ENCODE measurements at regions not wholly inside any gene's neighbourhood (a gene's known extent, or its start where the extent isn't known, plus 50 kb on each side); places are given as distances from the start of the nearest gene placed in this dataset.

GRCh38 chr12:5257763-5258495 lies 174.0 kb upstream of the NTF3 start:
- ChIA-PET CTCF (no interaction called here), POLR2A (no interaction called here)
- FAIRE-seq: no peak
- DNase-seq (ENCODE audit: low read depth, low spot score): no peak
- no peak overlapping the region for H3K27ac ChIP-seq (ENCODE audit: insufficient read depth, low read depth, low read length)
- no peak overlapping the region for H3K9ac ChIP-seq (replicated peaks; ENCODE audit: extremely low read depth, insufficient read depth, low read length)
- dilution Hi-C loops (cut with MboI; ENCODE audit: extremely low pct_ligation_motif_present, low sequenced_read_pairs): no loop called here
- no peaks in the 10 kb centered on the region for H3K79me2 ChIP-seq (ENCODE audit: control insufficient read depth, insufficient read depth, low read length)
- no peaks in the 10 kb centered on the region for H3K9me3 ChIP-seq (replicated peaks; ENCODE audit: control insufficient read depth, insufficient read depth, low read length)
- intact Hi-C loops (cut with micrococcal nuclease): no loop called here
- no peaks in the 10 kb centered on the region for H3K9me1 ChIP-seq (replicated peaks; ENCODE audit: control insufficient read depth, extremely low read depth, insufficient read depth, low read length)
- TF ChIP-seq EZH2 (IDR thresholded peaks at IDR 0.05; ENCODE audit: borderline replicate concordance, low read depth, low read length, severe bottlenecking) (no peak), POLR2A (IDR thresholded peaks at IDR 0.05; ENCODE audit: low read depth, low read length) (no peak)
- H3K4me1 ChIP-seq (ENCODE audit: control insufficient read depth, extremely low read depth, insufficient read depth, low read length): no peaks in the 10 kb centered on the region
- H4K20me1 ChIP-seq (replicated peaks; ENCODE audit: control insufficient read depth, extremely low read depth, insufficient read depth, low read length): no peaks in the 10 kb centered on the region
- no peak overlapping the region for H2AFZ ChIP-seq (ENCODE audit: low read depth, low read length)
- no peak overlapping the region for H3K4me3 ChIP-seq (replicated peaks in 1 of 3; ENCODE audit: insufficient read depth in 1 of 3, low read depth in 1 of 3, low read length in 3 of 3)
- no peaks in the 10 kb centered on the region for H3K27me3 ChIP-seq (ENCODE audit: control insufficient read depth in 2 of 2, insufficient read depth in 2 of 2, low read length in 2 of 2)
- H3K36me3 ChIP-seq (ENCODE audit: control insufficient read depth in 2 of 2, extremely low read depth in 1 of 2, insufficient read depth in 2 of 2, low read length in 2 of 2): no peaks in the 10 kb centered on the region
- no TSS peak for BruUV-seq (replicated peaks)
- no peak overlapping the region for H3K4me2 ChIP-seq (ENCODE audit: insufficient read depth, low read length)

DNA sequence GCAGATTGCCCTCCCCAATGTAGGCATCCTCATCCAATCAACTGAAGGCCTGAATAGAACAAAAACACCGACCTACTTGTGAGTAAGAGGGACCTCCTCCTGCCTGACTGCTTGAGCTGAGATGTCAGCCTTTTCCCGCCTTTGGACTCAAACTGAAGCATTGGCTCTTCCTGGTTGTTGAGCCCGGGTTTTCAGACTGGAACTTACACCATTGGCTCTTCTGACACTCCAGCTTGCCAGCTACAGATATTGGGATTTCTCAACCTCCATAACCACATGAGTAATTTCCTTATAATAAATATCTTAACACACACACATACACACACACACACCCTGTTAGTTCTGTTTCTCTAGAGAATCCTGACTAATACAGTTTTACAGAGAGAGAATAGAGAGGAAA lies 173.4 kb upstream of the NTF3 start:
- H3K4me2 ChIP-seq (ENCODE audit: insufficient read depth, low read length): no peak overlapping the region
- DNase-seq (ENCODE audit: low read depth, low spot score) (no peak), FAIRE-seq (no peak)
- H2AFZ ChIP-seq (ENCODE audit: low read depth, low read length): no peak overlapping the region
- intact Hi-C loops (cut with micrococcal nuclease) (no loop called here), dilution Hi-C loops (cut with MboI; ENCODE audit: extremely low pct_ligation_motif_present, low sequenced_read_pairs) (no loop called here)
- no peaks in the 10 kb centered on the region for H3K9me3 ChIP-seq (replicated peaks; ENCODE audit: control insufficient read depth, insufficient read depth, low read length)
- no peak overlapping the region for H3K27ac ChIP-seq (ENCODE audit: insufficient read depth, low read depth, low read length)
- H4K20me1 ChIP-seq (replicated peaks; ENCODE audit: control insufficient read depth, extremely low read depth, insufficient read depth, low read length): no peaks in the 10 kb centered on the region
- no peaks in the 10 kb centered on the region for H3K36me3 ChIP-seq (ENCODE audit: control insufficient read depth in 2 of 2, extremely low read depth in 1 of 2, insufficient read depth in 2 of 2, low read length in 2 of 2)
- no peaks in the 10 kb centered on the region for H3K9me1 ChIP-seq (replicated peaks; ENCODE audit: control insufficient read depth, extremely low read depth, insufficient read depth, low read length)
- CTCF ChIA-PET: no interaction called here
- TF ChIP-seq MYC (IDR thresholded peaks at IDR 0.05; ENCODE audit: low read depth, low read length) (no peak), POLR2AphosphoS5 (IDR thresholded peaks at IDR 0.05; ENCODE audit: insufficient read depth, low read depth, low read length) (no peak), JUN (IDR thresholded peaks at IDR 0.05; ENCODE audit: borderline replicate concordance, insufficient read depth, insufficient read length, low read depth) (no peak)
- TF ChIP-seq, protein P1, sequence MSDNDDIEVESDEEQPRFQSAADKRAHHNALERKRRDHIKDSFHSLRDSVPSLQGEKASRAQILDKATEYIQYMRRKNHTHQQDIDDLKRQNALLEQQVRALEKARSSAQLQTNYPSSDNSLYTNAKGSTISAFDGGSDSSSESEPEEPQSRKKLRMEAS (IDR thresholded peaks at IDR 0.05; ENCODE audit: insufficient read depth, insufficient read length): no peak
- H3K4me3 ChIP-seq (replicated peaks in 1 of 3; ENCODE audit: insufficient read depth in 1 of 3, low read depth in 1 of 3, low read length in 3 of 3): no peak overlapping the region
- H3K79me2 ChIP-seq (ENCODE audit: control insufficient read depth, insufficient read depth, low read length): no peaks in the 10 kb centered on the region
- no TSS peak for BruUV-seq (replicated peaks)
- no peak overlapping the region for H3K9ac ChIP-seq (replicated peaks; ENCODE audit: extremely low read depth, insufficient read depth, low read length)
- no peaks in the 10 kb centered on the region for H3K4me1 ChIP-seq (ENCODE audit: control insufficient read depth, extremely low read depth, insufficient read depth, low read length)
- H3K27me3 ChIP-seq (ENCODE audit: control insufficient read depth in 2 of 2, insufficient read depth in 2 of 2, low read length in 2 of 2): no peaks in the 10 kb centered on the region
- POLR2A ChIA-PET: no interaction called here

Measured in endothelial cell of umbilical vein (primary cell).